GM21360 (cell line): ENCODE measurements at regions not wholly inside any gene's neighbourhood (a gene's known extent, or its start where the extent isn't known, plus 50 kb on each side); places are given as distances from the start of the nearest gene placed in this dataset.

Experiments
- ATAC-seq: cut with Tn5 transposase; IDR thresholded peaks from one replicate; pipeline ENCODE4 v1.9.1; 2021; ENCODE audit warnings: mild to moderate bottlenecking, moderate library complexity; ENCODE audit not compliant: unreplicated experiment

DNA sequence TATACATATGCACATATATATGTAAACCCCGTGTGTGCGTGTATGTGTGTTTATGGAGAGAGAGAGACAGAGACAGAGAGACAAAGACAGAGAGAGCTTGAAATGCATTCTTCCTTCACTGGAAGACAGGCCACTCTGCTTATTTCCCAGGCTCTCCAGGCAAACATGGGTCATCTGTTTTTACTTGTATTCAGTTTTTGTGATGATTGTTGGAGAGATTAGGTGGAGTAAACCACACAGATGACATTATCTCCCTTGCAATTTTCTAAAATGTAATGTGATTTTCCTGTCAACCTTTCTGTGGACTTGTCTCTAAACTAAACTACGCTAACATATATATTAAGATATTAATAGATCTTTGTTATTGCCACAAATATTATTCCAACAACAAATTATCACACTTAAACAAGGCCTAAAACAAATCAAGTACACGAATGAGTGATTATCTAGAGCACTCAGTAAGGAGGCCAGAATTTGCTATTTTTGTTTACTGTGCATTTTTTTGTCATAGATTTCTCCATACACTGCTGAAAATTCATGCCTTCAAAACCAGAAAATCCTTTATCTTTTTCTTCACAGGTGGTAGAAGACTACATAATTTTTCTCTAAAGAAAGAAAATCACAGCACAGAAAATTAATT is 251.8 kb upstream of the SLIT2 start:
- ATAC-seq: no peak

DNA sequence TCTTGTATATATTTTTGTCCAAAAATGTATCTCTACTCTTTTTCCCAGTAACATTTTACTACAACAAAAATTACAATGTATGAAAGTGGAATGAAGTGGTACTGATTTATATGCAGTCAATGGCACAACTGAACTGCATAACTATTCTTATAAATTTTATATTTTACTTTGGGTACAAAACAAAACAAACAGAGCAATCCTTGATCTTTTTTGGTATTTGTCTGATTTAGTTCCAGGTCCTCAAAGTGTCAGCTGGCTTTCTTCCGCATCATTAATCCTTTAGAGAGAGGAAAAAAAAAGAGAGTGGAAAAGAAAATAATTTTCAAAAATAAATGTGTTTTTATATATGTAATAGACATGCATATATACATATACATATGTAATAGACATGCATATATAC is 252.4 kb upstream of the SLIT2 start:
- ATAC-seq: no peak

DNA sequence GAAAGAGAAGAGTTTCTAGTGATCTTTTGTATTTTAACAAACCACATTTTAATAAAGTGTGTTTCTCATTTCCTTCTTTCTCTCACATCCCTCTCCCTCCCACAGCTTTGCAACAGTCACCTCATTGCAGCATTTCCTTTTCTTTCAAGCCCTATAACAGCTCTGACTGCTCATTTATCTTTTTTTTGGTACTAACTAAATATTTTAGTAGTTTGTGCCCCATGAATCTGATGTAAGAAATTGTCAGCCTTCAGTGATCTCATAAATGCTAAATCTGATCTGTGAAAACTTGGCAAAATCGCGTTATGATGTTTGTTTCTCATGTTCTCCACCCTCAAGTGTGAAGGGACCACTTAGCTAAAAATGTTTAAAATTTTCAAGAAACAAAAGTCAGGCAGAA is 258.5 kb upstream of the SLIT2 start:
- ATAC-seq: no peak

DNA sequence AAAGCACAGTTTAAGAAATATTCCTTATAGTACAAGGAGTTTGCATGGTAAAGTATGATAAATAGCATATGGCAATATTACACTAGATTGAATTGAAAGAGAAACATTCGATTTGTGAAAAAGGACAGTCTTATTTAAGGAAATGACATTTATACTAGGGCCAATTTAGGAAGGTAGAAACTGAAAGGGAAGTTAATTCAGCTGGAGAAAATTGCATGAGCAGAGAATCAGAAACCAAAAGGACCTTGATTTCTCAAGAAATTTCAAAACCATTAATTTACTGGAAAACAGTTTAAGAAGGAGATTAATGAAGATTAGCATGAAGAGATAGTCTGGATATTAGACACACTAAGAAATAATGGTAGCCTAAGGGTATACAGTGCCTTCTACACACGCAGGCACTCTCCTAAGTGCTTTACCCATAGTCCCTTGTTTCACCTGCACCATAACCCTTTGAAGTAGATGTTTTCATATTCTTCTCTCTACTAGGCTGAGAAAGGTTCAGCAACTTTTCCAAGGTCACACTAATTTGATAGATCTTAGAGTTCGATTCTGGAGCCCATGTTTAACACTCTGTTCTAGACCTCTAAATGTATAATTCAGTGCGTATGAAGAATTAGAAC is 259.1 kb upstream of the SLIT2 start:
- ATAC-seq: no peak

DNA sequence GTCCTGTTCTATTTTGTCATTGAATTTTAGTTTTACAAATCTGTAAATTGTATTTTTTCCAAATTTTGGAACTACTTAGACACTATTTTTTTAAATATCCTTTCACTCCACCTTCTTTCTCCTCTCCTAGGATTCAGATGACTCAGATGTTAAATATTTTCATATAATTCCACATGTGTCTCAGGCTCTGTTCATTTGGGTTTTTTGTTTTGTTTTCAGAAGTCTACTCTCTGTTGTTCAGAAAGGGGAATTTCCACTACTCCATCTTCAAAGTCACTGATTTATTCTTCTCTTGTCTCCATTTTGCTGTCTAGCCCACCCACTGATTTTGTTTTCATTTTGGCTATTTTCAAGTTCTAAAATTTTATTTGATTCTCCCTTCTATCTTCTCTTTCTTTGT is 264.0 kb upstream of the SLIT2 start:
- ATAC-seq: no peak

DNA sequence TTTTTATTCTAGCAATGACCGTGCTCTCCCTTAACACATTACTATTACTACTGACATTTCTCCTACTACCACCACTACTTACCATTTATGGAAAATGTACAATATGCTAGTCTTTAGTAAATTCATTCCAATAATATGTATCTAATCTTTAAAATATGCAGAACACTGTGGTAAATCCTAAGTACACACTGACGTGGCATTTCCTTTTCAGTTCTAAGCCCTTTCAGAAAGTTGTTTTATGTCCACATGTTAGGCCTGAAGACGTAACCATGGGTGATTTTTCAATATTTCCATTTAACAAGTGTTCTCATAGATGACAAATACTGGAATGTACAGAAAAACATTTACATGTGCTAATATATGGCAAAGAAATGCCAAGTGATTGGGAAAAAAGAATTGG is 268.6 kb upstream of the SLIT2 start:
- ATAC-seq: no peak

DNA sequence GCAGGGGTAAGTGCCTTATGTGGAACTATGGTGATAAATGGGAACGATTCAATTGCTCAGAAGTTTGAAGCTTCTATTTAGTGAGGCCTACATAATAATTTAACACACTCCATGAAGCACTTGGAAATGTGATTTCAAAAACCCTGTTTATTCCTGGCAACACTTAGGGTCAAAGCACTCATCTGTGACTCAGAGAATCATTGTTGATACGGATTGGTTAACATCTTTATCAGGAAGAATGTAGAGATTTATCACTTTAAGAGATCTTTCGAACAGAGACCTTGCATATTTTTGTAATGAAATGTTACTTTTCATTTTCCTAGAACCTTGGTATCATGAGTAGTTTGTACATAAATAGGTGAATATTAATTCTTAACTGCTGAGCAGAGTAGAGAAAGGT is 269.1 kb upstream of the SLIT2 start:
- ATAC-seq: no peak

DNA sequence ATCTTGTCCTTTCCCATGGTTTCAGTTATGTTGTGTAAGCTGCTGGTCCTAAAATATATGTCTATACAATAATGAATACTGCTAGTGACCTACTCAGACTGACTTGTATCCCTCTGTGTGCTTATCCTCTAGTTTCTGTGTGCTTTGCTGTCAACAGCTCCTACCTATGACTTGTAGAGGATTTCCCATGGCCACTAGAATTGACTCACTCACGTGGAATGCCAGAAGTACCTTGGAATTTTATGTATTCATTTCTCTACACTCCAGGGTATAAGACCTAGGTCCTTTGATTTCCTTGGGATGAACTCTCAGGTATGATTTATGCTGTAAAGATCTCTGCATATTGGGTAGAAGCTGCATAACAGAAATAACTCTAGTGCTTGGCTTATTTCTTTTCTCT is 279.9 kb upstream of the SLIT2 start:
- ATAC-seq: no peak

DNA sequence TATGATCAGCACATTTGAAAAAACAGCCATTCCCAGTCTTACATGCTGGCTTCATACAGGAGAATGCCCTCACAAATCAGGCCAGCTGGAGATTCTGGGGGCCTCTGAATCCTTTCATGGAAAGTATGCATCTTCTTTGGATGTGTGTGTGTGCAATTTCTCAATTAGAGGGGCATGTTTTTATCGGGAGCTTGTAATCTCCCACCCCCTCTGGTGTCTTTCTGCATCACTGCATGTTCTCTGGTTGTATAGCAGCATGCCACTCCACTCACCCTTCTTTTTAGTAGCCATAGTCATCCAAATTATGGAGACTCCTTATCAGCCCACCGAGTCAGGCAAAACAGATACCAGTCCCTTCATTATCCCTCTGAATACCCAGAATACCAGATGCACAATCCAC is 282.2 kb upstream of the SLIT2 start:
- ATAC-seq: no peak

DNA sequence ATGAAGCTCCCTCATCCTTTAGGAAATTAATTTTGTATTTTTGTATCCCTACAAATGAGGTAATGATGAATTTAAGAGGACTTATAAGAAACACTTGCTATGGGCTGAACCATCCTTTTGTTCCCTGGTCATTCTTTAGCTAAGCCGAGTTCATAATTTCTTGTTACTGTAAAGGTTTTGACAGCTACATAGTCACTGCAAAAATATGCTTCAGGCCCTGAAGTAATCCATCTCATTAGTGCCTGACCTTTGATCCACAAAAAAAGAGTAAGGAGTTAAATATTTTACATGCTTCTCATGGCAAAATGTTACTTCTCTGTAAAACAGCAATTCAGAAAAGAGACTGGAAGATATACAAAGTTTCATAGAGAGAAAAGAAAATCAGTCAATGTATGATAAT is 290.6 kb upstream of the SLIT2 start:
- no peak for ATAC-seq

DNA sequence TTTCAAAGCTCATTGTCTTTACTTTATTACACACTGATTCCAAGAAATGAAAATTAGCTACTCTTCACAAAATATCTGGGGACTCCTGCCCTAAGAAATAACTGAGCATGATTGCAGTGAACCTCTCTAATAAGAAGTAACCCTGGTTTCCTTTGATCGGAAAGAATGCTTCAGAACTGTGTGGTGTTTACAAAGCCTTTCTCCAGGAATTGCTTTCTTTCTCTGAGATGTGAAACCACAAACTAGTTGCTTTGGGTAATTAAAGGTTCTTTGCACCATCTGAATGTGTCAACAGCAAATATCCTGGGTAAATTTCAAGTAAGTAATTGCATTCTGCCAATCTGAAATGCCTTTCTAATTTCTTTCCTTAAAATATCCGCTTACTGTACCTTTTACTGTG is 292.9 kb upstream of the SLIT2 start:
- ATAC-seq: no peak

DNA sequence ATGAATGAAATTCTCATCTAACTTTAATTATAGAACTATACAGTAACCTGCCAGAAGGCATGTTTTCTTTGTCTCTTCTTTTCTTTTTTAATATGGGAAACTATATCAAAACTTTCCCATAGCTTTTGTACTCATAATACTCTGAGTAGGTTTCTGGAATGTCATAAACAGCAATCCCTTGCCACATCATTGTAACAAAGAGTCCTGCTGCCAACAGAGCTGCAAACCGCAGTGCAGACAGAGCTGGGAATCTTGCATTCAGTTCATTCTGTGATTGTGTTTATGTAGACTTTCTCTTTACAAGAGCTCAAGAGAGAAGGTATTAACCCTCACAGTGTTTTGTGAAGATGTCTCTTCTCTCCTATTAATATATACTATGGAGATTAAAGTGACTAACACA is 304.4 kb upstream of the SLIT2 start:
- no peak for ATAC-seq

DNA sequence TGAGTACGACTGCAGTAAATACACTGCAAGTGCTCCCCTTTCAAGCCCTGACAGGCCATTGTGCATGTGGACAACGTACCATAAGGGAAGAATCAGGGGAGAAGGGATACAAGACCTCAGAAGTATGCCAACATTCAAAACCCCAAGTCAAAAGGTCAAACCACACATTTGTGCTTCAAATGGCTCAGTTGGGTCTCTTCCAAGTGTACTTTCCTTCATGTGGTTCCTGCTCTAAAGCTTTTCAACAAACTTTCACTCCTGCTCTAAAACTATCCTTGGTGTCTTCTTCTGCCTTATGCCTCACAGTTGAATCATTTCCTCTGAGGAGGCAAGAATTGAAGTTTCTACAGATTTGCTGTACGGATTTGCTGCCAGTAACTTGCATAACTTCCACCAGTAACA is 305.7 kb upstream of the SLIT2 start:
- ATAC-seq: no peak

DNA sequence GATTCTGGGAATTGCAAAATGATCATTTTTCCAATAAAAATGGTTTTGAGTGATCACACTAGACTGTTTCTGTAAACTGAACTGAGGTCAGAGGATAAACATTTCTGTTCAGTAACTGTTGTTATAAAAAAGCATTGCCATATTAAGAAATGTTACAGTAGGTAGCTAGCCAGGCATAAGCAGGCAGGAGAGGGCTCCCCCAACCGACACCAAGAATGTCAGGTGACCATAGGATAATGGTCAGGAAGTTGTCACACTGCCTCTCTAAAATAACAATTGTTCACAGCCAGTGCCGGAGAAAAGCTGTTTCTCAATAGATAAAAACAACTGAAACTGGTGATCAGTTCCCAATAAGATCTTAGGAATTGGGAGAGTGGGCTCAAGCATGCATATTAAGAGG is 306.2 kb upstream of the SLIT2 start:
- no peak for ATAC-seq

DNA sequence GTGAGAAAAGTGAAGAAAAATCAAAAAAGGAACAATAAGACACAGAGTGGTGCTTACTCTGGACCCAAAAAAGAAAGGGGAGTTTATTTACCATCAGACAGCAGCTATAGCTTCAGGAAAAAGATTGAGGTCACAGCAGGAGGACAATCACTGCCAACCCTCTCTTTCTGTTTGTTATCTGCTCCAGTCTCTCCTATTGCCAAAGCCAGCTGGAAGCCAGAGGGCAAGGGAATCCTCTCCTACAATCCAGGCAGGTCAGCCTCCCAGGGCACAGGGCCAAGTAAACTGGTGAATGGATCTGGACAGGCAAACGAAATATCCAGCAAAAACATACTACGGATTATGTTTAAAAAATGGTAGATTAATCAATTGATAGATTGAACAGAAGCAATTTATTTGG is 306.9 kb upstream of the SLIT2 start:
- no peak for ATAC-seq

DNA sequence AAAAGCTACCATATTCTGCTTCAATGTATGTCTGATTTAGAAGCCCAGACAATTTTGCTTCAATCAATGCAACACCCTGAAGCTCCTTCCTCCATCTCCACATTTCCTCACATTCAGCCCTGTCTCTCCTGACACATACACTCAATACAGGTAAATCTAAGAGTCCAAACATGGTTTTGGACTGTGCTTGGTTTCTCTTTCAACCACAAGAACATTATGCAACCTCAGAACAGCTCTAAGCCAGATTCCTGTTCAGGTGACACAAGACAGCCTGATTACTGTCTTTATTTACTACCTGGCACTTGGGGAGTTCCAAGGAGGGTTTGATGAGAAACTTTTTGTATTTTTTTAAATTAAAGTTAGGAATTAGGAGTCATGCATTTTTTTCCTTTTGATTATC is 307.5 kb upstream of the SLIT2 start:
- no peak for ATAC-seq

DNA sequence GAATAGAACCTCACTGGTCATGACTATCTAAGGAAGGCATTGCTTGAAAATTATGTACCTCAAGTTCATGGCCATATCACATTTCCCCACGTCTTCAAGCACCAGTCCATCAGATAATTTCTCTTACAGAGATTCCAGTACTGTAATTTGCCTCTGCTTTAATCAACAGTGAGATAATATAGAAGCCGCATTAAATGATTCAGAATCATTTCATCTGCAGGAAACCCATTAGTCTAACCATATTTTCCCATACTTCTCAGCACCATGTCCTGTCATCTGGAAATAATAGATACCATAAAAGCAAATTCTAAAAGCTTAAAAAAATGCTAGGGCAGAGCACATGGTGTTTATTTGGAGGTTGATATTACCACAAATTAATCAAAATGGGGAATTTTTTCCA is 310.3 kb upstream of the SLIT2 start:
- ATAC-seq: no peak

DNA sequence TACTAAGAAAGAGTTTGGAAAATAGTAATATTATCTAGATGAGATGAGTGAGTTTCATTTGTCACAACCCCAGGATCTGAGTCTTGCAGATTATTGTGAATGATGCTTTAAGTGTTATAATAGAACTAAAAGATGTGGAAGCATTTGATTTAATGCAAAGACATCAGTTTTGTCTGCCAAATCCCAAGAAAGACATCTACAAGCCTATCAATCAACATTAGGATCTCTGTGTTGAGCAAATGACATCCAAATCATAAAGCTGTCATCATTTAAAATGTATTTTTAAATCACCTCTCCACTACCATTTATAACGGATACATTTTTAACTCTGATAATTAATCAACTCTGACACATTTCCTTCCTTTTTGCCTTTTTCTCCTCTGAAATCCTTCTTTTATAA is 310.8 kb upstream of the SLIT2 start:
- ATAC-seq: no peak

DNA sequence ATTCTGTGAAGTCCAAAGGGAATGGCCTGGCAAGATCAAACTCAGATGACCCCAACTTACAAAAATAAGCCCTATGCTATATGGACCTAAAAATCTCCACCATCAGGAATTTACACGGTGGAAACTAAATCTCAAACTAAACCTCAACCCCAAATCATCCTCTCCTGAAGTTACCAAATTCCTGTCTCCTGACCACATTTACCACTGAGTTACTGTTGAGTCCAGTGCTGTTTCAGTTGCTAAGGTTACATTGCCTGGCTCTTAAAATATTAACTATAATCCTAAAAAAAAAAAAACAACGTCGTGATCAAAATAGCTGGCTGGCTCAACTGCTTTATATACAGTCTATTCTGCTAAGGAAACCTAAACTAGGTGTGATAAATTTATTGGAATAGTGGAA is 315.2 kb upstream of the SLIT2 start:
- ATAC-seq: no peak

DNA sequence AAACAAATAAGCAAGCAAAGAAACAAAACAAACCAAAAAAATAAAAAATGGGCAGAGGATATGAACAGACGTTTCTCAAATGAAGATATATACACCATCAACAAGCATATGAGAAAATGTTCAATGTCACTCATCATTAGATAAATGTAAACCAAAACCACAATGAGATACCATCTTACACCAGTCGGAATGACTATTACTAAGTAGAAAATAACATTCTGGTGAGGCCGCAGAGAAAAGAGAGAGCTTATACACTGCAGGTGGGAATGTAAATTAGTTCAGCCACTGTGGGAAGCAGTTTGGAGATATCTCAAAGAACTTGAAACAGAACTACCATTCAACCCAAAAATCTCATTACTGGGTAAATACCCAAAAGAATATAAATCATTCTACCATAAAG is 321.0 kb upstream of the SLIT2 start:
- ATAC-seq: no peak

DNA sequence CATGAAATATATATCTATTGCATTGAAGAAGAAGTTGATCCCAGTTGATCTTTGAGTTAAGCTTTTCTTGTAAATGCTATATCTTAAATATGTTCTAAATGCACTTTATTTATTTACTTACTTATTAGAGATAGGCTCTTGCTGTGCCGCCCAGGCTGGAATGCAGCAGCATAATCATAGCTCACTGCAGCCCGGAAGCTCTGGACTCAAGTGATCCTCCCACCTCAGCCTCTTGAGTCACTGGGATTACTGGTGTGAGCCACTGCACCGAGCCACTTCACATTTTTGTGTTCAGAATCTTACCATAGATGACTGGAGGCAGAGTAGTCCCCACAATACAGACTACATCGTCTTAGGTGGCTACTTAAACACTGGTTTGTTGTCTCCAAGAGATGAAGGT is 324.3 kb upstream of the SLIT2 start:
- ATAC-seq: no peak

DNA sequence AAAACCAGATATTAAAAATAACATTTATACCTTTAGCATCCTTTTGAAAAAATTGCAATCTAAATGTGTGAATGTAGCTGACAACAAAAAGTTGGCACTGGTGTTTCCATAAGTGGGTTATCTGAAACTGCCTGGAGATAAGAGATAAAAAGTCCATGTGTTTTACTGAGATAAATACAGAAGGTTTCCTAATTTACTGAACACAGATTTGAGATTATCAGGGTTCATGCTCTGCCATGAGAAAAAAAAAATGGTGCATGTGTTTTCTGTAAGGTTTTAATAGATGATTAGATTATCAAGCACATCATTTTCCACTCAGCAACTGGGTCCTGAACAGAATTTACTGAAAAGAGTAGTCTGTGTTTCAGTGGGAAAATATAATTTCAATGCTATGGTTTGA is 326.2 kb upstream of the SLIT2 start:
- ATAC-seq: no peak

DNA sequence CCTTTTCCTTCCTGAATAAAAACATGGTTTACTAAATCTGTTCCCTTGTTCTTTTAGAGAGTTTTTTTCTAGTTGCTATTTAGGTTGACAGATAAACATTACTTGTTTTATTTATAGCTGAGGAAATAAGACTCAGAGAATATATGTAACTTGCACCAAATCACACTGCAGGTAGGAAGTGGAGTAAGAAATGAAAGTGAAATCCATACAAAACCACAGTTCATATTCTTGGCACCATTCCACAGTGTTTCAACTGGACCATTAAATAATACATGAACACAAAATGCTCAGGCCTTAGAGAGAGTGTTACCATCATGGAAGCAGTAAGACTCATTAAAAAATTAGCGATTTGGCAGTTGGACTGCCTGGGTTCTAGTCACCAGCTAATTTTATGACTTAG is 326.9 kb upstream of the SLIT2 start:
- ATAC-seq: no peak
